ENCODE measurements at regions not wholly inside any gene's neighbourhood (a gene's known extent, or its start where the extent isn't known, plus 50 kb on each side); places are given as distances from the start of the nearest gene placed in this dataset.

- no peak for TF ChIP-seq CTCF (conservative IDR thresholded peaks at IDR 0.05)
- no peak for TF ChIP-seq EZH2 (IDR thresholded peaks at IDR 0.05; ENCODE audit: low read depth)
These were observed 396.3 kb downstream of the LIG4 start for GRCh38 chr13:107819071-107819470.
